ENCODE measurements at regions not wholly inside any gene's neighbourhood (a gene's known extent, or its start where the extent isn't known, plus 50 kb on each side); places are given as distances from the start of the nearest gene placed in this dataset.

DNA sequence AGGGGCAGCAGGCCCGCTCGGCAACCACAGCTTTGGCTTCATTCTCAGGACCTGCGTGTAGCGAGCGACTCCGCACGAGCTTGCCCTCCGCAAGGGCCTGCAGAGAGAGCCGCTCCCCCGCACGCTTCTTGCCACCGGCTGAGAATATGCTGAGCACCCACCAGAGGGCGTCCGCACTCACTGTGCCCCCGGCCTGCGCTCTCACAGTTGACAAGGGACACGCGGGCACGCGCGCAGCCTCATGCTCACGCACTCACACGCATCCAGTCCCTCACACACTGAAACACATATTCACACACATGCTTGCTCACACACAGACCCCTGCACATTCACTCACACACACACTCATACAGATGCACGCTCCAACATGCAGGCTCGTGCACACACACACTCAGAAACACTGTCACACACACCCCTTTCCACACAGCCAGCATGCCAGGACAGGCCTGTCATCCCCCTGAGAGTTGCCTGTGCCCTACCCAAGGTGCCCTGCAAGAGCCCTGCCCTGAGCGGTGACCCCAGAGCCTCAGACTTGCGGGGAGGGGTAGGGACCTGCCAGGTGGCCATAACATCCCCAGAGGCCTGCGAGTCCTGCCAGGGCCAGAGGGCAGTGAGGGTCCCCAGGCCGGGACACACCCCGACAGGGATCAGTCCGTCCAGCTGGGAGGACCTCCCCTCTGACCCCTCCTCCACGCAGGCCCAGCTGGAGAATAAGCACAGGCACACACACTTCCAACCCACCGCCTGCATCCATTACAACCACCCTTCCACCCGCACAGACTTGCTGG is 174.1 kb downstream of the BMP7 start:
- ChIA-PET POLR2A (no interaction called here), CTCF (interaction anchor here (0.6 to 2.8 kb wide), 7 partner anchors 26 to 398 kb away, joined by 3 to 19 read pairs (median 3); no protein-coding TSS in a partner anchor)
- peak; percentile 85 for DNase-seq (ENCODE audit: extremely low spot score)
- no peak for TF ChIP-seq SUZ12 (IDR thresholded peaks at IDR 0.05)
- TF ChIP-seq ELF4 (IDR thresholded peaks at IDR 0.05): no peak
- TF ChIP-seq FOXM1 (IDR thresholded peaks at IDR 0.05; ENCODE audit: borderline replicate concordance): no peak
- no peak for TF ChIP-seq SP1 (IDR thresholded peaks at IDR 0.05)
- TF ChIP-seq ZNF384 (IDR thresholded peaks at IDR 0.05): no peak
- no peak for TF ChIP-seq CTBP1 (IDR thresholded peaks at IDR 0.05; ENCODE audit: borderline replicate concordance)
- no peak for TF ChIP-seq BHLHE40 (IDR thresholded peaks at IDR 0.05; ENCODE audit: borderline replicate concordance)
- TF ChIP-seq FOXA1 (IDR thresholded peaks at IDR 0.05): no peak
- TF ChIP-seq, protein P1, sequence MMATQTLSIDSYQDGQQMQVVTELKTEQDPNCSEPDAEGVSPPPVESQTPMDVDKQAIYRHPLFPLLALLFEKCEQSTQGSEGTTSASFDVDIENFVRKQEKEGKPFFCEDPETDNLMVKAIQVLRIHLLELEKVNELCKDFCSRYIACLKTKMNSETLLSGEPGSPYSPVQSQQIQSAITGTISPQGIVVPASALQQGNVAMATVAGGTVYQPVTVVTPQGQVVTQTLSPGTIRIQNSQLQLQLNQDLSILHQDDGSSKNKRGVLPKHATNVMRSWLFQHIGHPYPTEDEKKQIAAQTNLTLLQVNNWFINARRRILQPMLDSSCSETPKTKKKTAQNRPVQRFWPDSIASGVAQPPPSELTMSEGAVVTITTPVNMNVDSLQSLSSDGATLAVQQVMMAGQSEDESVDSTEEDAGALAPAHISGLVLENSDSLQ (IDR thresholded peaks at IDR 0.05): no peak
- no peak for TF ChIP-seq LEF1 (IDR thresholded peaks at IDR 0.05; ENCODE audit: borderline replicate concordance)
- no peak for TF ChIP-seq FOXK2 (IDR thresholded peaks at IDR 0.05)

DNA sequence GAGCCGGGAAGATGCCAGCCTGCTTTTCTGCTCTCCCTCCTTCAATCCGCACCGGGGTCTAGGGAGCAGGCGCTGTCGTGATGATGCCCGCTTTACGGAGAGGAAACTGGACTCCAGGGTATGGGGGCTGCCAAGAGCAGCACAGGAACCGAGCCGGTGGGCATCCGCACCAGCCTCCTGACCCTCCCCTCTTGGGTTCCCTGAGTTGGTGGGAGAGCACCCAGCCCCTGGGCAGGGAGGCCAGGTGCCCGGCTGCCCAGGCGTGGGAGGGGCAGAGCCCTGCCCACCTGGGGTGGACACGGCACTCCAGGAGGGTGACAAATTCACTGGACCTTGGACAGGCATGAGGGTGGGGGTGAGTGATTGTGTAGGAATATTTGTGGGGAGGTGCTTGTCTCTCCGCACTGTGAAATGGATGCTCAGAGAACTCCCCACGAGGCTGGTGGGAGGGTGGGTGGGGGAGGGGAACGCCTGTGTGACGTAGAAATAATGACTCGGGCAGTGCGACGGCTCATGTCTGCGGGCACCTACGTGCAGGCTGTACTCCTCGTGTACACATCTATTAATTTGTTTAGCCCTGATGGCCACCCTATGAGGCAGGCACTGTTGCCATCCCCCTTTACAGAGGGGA is 173.4 kb downstream of the BMP7 start:
- POLR2A ChIA-PET: no interaction called here
- no peak for DNase-seq (ENCODE audit: extremely low spot score)
- TF ChIP-seq CTBP1 (IDR thresholded peaks at IDR 0.05; ENCODE audit: borderline replicate concordance) (no peak), L3MBTL2 (conservative IDR thresholded peaks at IDR 0.05) (no peak), FOXA1 (IDR thresholded peaks at IDR 0.05) (no peak), ARNT (IDR thresholded peaks at IDR 0.05) (no peak), ELF4 (IDR thresholded peaks at IDR 0.05) (no peak), TARDBP (IDR thresholded peaks at IDR 0.05) (no peak), HDGF (IDR thresholded peaks at IDR 0.05; ENCODE audit: borderline replicate concordance) (no peak), SP1 (IDR thresholded peaks at IDR 0.05) (no peak), ZNF384 (IDR thresholded peaks at IDR 0.05) (no peak)
- TF ChIP-seq, protein P1 (IDR thresholded peaks at IDR 0.05): no peak
- CTCF ChIA-PET: interaction anchor here (0.9 to 1.2 kb wide), 2 partner anchors 27 to 240 kb away, joined by 3 read pairs; no protein-coding TSS in a partner anchor

DNA sequence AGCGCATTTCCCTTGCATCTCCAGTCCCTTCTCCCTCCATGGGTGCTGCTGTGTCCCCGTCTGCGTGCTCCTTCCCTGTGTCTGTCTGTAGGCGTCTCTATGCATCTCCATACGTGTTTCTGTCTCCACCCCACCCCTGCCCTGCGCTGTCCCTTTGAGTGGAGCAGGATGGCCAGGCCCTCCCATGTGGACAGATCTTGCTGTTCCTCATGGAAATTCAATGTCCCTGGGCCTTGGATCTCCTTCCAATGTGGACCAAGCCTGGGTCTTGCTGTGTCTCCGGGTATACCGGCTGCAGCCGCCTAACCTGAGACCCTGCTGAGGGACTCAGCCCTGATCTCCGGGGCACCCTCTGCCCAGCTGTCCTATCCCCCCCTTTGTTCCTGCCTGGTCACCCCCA is 172.7 kb downstream of the BMP7 start:
- TF ChIP-seq BHLHE40 (IDR thresholded peaks at IDR 0.05; ENCODE audit: borderline replicate concordance): no peak
- TF ChIP-seq NFRKB (IDR thresholded peaks at IDR 0.05): no peak
- TF ChIP-seq ARNT (IDR thresholded peaks at IDR 0.05): no peak
- no peak for TF ChIP-seq SP1 (IDR thresholded peaks at IDR 0.05)
- ChIA-PET CTCF (interaction anchor here (0.9 kb wide), 1 partner anchor 239 kb away, joined by 3 read pairs; no protein-coding TSS in a partner anchor), POLR2A (no interaction called here)
- no peak for DNase-seq (ENCODE audit: extremely low spot score)

DNA sequence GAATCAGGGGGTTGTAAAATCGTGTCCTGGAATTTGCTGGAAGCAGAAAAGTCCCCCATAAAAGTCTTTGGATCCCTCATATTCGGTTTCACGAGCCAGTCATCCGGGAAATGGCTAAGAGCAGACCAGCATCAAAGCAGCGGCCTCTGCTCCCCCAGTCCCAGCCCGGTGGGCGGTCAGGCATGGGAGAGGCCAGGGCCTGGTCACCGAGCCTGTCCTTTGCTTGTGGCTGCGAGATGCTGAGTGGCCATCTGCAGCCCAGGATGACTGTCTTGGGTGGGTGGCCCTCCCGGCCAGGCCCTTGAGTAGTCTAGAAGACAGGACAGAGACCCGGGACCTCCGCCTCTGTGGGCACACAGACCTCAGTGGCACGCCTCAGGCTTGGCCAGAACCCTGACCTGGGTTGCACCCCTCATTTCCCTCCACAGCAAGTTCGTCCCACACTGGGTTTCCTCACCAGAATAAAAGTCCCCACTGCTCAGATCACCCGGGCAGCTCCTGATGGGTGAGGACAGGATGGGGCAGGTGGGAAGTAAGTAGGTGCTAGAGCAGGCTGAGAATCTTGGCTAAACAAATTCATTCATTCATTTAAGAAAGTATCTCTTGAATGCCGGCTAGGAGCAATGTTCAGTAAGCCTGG is 172.1 kb downstream of the BMP7 start:
- no peak for DNase-seq (ENCODE audit: extremely low spot score)
- no peak for TF ChIP-seq ELF4 (IDR thresholded peaks at IDR 0.05)
- TF ChIP-seq FOXK2 (IDR thresholded peaks at IDR 0.05): no peak
- no peak for TF ChIP-seq CTBP1 (IDR thresholded peaks at IDR 0.05; ENCODE audit: borderline replicate concordance)
- TF ChIP-seq SUZ12 (IDR thresholded peaks at IDR 0.05): no peak
- no peak for TF ChIP-seq ZNF384 (IDR thresholded peaks at IDR 0.05)
- no peak for TF ChIP-seq FOXM1 (IDR thresholded peaks at IDR 0.05; ENCODE audit: borderline replicate concordance)
- CTCF ChIA-PET: no interaction called here
- POLR2A ChIA-PET: no interaction called here

DNA sequence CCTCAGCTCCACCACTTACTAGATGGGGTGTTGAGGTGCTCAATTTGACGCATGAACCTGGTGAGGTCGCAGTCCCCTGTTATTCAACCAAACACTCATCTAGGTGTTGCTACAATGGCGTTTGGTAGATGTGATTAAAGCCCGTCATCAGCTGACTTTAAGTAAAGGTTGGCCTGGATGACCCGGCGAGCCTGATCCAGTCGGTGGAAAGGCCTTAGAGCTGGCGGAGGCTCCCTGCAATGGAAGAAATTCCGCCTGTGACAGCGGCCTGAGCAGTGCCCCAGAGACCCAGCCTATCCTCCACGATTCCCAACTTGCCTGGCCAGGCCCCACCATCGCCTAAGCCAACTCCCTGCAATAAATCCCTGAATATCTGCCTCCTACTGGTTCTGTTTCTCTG is 171.4 kb downstream of the BMP7 start:
- ChIA-PET CTCF (interaction anchor here (1.1 kb wide), 1 partner anchor 238 kb away, joined by 3 read pairs; no protein-coding TSS in a partner anchor), POLR2A (no interaction called here)
- TF ChIP-seq FOXM1 (IDR thresholded peaks at IDR 0.05; ENCODE audit: borderline replicate concordance) (no peak), ELF4 (IDR thresholded peaks at IDR 0.05) (no peak), NFRKB (IDR thresholded peaks at IDR 0.05) (no peak), FOXK2 (IDR thresholded peaks at IDR 0.05) (no peak), ARNT (IDR thresholded peaks at IDR 0.05) (no peak), CTBP1 (IDR thresholded peaks at IDR 0.05; ENCODE audit: borderline replicate concordance) (no peak), L3MBTL2 (conservative IDR thresholded peaks at IDR 0.05) (no peak), HDGF (IDR thresholded peaks at IDR 0.05; ENCODE audit: borderline replicate concordance) (no peak), TARDBP (IDR thresholded peaks at IDR 0.05) (no peak), FOXA1 (IDR thresholded peaks at IDR 0.05) (no peak), SP1 (IDR thresholded peaks at IDR 0.05) (no peak), BHLHE40 (IDR thresholded peaks at IDR 0.05; ENCODE audit: borderline replicate concordance) (no peak), SUZ12 (IDR thresholded peaks at IDR 0.05) (no peak), ZNF384 (IDR thresholded peaks at IDR 0.05) (no peak), LEF1 (IDR thresholded peaks at IDR 0.05; ENCODE audit: borderline replicate concordance) (no peak)
- TF ChIP-seq, protein P1 (IDR thresholded peaks at IDR 0.05): no peak
- no peak for DNase-seq (ENCODE audit: extremely low spot score)

DNA sequence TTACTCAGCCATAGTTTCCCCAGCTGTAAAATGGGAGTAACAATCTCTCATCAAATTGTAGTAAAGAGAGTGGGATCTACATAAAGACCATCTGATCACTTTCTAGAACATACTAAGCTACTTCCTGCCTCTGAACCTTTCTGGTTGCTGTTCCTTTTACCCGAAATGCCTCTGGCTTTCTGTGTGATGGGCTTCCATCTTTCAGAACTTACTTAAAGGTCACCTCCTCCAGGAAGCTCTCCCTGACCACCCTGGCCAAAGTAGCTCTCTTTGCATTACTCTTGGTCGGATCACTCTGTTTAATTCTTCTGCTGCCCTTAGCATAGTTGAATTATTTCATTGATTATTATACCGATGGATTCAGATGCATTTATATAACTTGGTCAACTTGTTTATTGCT is 171.0 kb downstream of the BMP7 start:
- TF ChIP-seq SP1 (IDR thresholded peaks at IDR 0.05): no peak
- TF ChIP-seq L3MBTL2 (conservative IDR thresholded peaks at IDR 0.05): no peak
- TF ChIP-seq ELF4 (IDR thresholded peaks at IDR 0.05): no peak
- TF ChIP-seq FOXM1 (IDR thresholded peaks at IDR 0.05; ENCODE audit: borderline replicate concordance): no peak
- TF ChIP-seq, protein P1 (IDR thresholded peaks at IDR 0.05): no peak
- no peak for TF ChIP-seq ZNF384 (IDR thresholded peaks at IDR 0.05)
- no peak for TF ChIP-seq ARNT (IDR thresholded peaks at IDR 0.05)
- no peak for TF ChIP-seq LEF1 (IDR thresholded peaks at IDR 0.05; ENCODE audit: borderline replicate concordance)
- no peak for TF ChIP-seq FOXA1 (IDR thresholded peaks at IDR 0.05)
- no peak for TF ChIP-seq CTBP1 (IDR thresholded peaks at IDR 0.05; ENCODE audit: borderline replicate concordance)
- POLR2A ChIA-PET: no interaction called here
- DNase-seq (ENCODE audit: extremely low spot score): no peak
- CTCF ChIA-PET: interaction anchor here (1.1 kb wide), 1 partner anchor 237 kb away, joined by 3 read pairs; no protein-coding TSS in a partner anchor

Measured in HEK293T (cell line).